ENCODE measurements at regions not wholly inside any gene's neighbourhood (a gene's known extent, or its start where the extent isn't known, plus 50 kb on each side); places are given as distances from the start of the nearest gene placed in this dataset.

DNA sequence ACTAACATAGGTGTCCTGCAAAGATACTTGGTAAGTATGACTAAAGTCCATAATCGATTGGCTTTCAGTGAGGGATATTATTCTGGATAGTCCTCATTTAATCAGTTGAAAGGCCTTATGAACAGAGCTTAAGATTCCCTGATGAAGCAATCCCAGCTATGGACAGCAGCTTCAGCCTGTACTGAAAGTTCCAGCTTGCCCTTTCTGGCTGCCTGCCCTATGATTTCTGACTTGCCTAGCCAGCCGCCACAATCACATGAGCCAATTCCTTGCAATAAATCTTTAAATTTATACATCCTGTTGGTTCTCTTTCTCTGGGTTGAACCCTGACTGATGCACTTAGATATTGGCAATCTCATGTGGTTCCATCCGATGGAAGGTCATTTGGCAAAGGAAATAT, 759.0 kb upstream of the API5 start:
- TF ChIP-seq EP300 (conservative IDR thresholded peaks at IDR 0.05; ENCODE audit: poor library complexity, severe bottlenecking) (no peak), POLR2AphosphoS5 (IDR thresholded peaks at IDR 0.05) (no peak)
- TF ChIP-seq, protein P1, sequence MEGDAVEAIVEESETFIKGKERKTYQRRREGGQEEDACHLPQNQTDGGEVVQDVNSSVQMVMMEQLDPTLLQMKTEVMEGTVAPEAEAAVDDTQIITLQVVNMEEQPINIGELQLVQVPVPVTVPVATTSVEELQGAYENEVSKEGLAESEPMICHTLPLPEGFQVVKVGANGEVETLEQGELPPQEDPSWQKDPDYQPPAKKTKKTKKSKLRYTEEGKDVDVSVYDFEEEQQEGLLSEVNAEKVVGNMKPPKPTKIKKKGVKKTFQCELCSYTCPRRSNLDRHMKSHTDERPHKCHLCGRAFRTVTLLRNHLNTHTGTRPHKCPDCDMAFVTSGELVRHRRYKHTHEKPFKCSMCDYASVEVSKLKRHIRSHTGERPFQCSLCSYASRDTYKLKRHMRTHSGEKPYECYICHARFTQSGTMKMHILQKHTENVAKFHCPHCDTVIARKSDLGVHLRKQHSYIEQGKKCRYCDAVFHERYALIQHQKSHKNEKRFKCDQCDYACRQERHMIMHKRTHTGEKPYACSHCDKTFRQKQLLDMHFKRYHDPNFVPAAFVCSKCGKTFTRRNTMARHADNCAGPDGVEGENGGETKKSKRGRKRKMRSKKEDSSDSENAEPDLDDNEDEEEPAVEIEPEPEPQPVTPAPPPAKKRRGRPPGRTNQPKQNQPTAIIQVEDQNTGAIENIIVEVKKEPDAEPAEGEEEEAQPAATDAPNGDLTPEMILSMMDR (IDR thresholded peaks at IDR 0.05; ENCODE audit: poor library complexity, severe bottlenecking): no peak
- no peak overlapping the region for H3K27ac ChIP-seq (ENCODE audit: low read length)
- H3K9ac ChIP-seq (ENCODE audit: low read length): no peak overlapping the region
- no peaks in the 10 kb centered on the region for H3K79me2 ChIP-seq (replicated peaks; ENCODE audit: insufficient read depth, low read length)
- H3K9me3 ChIP-seq (ENCODE audit: low read length): no peaks in the 10 kb centered on the region
- H2AFZ ChIP-seq (ENCODE audit: low read depth, low read length): no peak overlapping the region
- no peaks in the 10 kb centered on the region for H3K27me3 ChIP-seq (ENCODE audit: insufficient read depth, low read depth, low read length)
- no peaks in the 10 kb centered on the region for H3K9me2 ChIP-seq (ENCODE audit: insufficient read depth, low read length)
- no peaks in the 10 kb centered on the region for H3K36me3 ChIP-seq (ENCODE audit: insufficient read depth, low read length)
- H4K20me1 ChIP-seq (ENCODE audit: insufficient read depth): no peaks in the 10 kb centered on the region
- no peak overlapping the region for H3K4me2 ChIP-seq (ENCODE audit: low read length)
- no peak overlapping the region for H3K4me3 ChIP-seq (ENCODE audit: low read length)
- no peaks in the 10 kb centered on the region for H3F3A ChIP-seq (ENCODE audit: insufficient read depth, low read length, poor library complexity, severe bottlenecking)

DNA sequence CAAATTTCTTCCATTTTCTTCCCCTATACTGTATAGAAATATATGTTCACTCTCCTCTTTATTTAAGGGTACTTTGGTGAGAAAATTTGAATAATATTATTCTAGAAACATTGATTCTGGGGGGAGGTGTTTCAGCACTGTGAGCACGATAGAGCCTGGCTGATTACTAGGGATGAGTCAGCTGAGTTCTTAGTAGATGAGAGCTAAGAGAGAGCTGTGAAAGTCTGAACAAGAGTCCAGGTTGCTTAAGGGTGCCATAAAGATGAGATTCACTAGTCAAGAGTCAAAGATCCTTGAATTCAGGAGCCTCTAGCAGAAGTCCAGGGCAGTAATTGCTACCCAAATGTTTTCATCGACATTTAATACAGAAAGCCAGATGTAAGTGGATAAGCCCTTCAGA, 756.6 kb upstream of the API5 start:
- H3K27me3 ChIP-seq (ENCODE audit: insufficient read depth, low read depth, low read length): no peaks in the 10 kb centered on the region
- no peaks in the 10 kb centered on the region for H3K36me3 ChIP-seq (ENCODE audit: insufficient read depth, low read length)
- no peak overlapping the region for H3K4me2 ChIP-seq (ENCODE audit: low read length)
- no peak overlapping the region for H2AFZ ChIP-seq (ENCODE audit: low read depth, low read length)
- no peaks in the 10 kb centered on the region for H3K9me3 ChIP-seq (ENCODE audit: low read length)
- no peak overlapping the region for H3K9ac ChIP-seq (ENCODE audit: low read length)
- H3F3A ChIP-seq (ENCODE audit: insufficient read depth, low read length, poor library complexity, severe bottlenecking): no peaks in the 10 kb centered on the region
- no peaks in the 10 kb centered on the region for H4K20me1 ChIP-seq (ENCODE audit: insufficient read depth)
- no peaks in the 10 kb centered on the region for H3K9me2 ChIP-seq (ENCODE audit: insufficient read depth, low read length)
- H3K79me2 ChIP-seq (replicated peaks; ENCODE audit: insufficient read depth, low read length): no peaks in the 10 kb centered on the region
- H3K27ac ChIP-seq (ENCODE audit: low read length): no peak overlapping the region
- TF ChIP-seq, protein P2, sequence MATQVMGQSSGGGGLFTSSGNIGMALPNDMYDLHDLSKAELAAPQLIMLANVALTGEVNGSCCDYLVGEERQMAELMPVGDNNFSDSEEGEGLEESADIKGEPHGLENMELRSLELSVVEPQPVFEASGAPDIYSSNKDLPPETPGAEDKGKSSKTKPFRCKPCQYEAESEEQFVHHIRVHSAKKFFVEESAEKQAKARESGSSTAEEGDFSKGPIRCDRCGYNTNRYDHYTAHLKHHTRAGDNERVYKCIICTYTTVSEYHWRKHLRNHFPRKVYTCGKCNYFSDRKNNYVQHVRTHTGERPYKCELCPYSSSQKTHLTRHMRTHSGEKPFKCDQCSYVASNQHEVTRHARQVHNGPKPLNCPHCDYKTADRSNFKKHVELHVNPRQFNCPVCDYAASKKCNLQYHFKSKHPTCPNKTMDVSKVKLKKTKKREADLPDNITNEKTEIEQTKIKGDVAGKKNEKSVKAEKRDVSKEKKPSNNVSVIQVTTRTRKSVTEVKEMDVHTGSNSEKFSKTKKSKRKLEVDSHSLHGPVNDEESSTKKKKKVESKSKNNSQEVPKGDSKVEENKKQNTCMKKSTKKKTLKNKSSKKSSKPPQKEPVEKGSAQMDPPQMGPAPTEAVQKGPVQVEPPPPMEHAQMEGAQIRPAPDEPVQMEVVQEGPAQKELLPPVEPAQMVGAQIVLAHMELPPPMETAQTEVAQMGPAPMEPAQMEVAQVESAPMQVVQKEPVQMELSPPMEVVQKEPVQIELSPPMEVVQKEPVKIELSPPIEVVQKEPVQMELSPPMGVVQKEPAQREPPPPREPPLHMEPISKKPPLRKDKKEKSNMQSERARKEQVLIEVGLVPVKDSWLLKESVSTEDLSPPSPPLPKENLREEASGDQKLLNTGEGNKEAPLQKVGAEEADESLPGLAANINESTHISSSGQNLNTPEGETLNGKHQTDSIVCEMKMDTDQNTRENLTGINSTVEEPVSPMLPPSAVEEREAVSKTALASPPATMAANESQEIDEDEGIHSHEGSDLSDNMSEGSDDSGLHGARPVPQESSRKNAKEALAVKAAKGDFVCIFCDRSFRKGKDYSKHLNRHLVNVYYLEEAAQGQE (IDR thresholded peaks at IDR 0.05; ENCODE audit: borderline replicate concordance): no peak
- TF ChIP-seq, protein P1 (IDR thresholded peaks at IDR 0.05; ENCODE audit: poor library complexity, severe bottlenecking): no peak
- TF ChIP-seq SMC3 (conservative IDR thresholded peaks at IDR 0.05; ENCODE audit: poor library complexity): no peak
- TF ChIP-seq TAF1 (IDR thresholded peaks at IDR 0.05; ENCODE audit: low read depth): no peak
- TF ChIP-seq EZH2 (IDR thresholded peaks at IDR 0.05; ENCODE audit: borderline replicate concordance, insufficient read depth, low read length, poor library complexity, severe bottlenecking): no peak
- no peak for TF ChIP-seq POLR2AphosphoS5 (IDR thresholded peaks at IDR 0.05)
- no peak for TF ChIP-seq RAD21 (conservative IDR thresholded peaks at IDR 0.05)
- no peak for TF ChIP-seq EP300 (conservative IDR thresholded peaks at IDR 0.05; ENCODE audit: poor library complexity, severe bottlenecking)
- no peak for TF ChIP-seq MXI1 (conservative IDR thresholded peaks at IDR 0.05; ENCODE audit: poor library complexity, severe bottlenecking)
- no peak overlapping the region for H3K4me3 ChIP-seq (ENCODE audit: low read length)
